NB4 (cell line): ENCODE measurements at regions not wholly inside any gene's neighbourhood (a gene's known extent, or its start where the extent isn't known, plus 50 kb on each side); places are given as distances from the start of the nearest gene placed in this dataset.

ENCODE experiments used
- DNase-seq: peaks from one replicate; pipeline ENCODE4 v3.0.0; 2010; ENCODE audit warnings: low read depth
- H3K4me3 ChIP-seq: one replicate; pipeline ENCODE4 v1.5.1; 2011; ENCODE audit warnings: mild to moderate bottlenecking, low read depth, low read length, moderate library complexity
- CTCF ChIP-seq: IDR thresholded peaks from one replicate; pipeline ENCODE4 v1.5.1; 2012; ENCODE audit warnings: low read depth, low read length
- MYC ChIP-seq: IDR thresholded peaks from 2 replicates; pipeline ENCODE4 v1.6.1; 2011; ENCODE audit warnings: low read depth, low read length
- POLR2A ChIP-seq: IDR thresholded peaks from 2 replicates; pipeline ENCODE4 v1.6.1; 2011; ENCODE audit warnings: mild to moderate bottlenecking; ENCODE audit not compliant: insufficient read length; ENCODE audit errors: extremely low read depth
- TF ChIP-seq, protein P1 (sequence below): IDR thresholded peaks from 2 replicates; pipeline ENCODE4 v1.6.1; 2011; ENCODE audit warnings: low read depth, low read length

DNA sequence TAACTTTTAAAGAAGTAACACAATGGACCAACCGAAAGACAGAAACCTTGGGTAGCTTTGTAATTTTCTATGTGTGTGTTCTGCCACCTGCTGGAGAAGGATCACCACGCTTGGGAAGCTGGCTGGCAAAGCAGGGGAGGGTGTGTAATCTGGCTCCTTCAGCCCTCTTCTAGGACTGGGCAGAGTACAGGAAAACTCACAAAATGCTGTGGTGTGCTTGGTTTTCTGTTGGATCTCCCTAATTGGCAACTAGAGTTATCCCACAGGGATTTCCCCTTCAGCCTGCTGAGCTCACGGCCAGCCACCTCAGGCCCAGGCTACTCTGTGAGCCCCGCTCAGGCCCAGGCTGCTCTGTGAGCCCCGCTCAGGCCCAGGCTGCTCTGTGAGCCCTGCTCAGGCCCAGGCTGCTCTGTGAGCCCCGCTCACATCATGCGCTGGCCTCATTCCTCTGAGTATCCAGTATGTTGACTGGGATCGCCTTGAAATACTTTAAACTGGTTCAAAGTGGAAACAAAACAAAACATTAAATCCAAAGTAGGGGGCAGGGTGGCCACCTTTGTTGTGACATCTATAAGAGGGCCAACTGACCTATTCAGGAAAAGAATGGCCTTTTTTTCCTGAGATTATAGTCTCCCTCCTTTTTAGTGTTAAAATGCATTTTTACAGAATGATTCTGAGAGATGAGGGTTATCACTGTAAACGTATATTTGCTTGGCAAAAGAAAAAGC lies 52.0 kb upstream of the RNU6-8 start:
- DNase-seq = peak; percentile 56
- no peak overlapping the region for H3K4me3 ChIP-seq
- peak; percentile 64 for TF ChIP-seq CTCF
- TF ChIP-seq, protein P1, sequence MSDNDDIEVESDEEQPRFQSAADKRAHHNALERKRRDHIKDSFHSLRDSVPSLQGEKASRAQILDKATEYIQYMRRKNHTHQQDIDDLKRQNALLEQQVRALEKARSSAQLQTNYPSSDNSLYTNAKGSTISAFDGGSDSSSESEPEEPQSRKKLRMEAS = no peak

DNA sequence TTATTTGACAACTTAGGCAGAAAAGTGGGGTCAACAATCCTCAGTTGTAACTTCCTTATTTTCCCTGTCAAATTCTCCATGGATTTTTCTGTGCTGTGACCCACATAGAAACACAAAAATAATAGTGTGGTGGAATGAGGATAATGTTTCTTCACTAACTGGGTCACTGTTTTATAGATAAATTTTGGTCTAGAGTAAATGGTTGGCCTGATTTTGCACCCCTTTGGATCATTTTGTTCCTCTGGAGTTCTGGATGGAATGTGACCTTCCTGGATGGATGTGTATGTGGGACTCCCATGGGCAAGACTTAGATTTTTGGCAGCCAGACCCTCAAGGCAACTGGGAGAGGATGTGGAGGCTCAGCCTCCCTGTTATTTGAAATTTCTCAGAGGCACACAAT lies 52.7 kb upstream of the RNU6-8 start:
- no peak overlapping the region for H3K4me3 ChIP-seq
- TF ChIP-seq POLR2A (no peak), CTCF (no peak), MYC (no peak)
- TF ChIP-seq, protein P1 = no peak

DNA sequence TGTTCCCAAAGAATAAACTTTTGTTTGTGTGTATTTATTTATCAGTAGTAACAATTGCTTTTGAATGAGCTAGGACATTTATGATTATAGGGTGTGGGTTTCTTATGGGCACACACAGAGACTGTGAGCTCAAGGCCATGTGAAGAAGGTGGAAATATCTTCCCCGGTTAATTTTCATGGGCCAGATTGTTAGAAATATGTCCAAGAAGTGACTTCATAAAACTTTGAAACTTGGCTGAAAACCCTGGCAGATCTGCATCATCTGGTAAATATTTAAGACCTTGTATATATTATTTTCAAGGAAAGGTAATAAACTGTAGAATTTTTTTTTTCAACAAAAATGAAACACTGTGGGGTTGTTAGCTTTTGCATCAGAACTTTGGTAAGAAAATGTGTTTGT lies 53.5 kb upstream of the RNU6-8 start:
- no peak for TF ChIP-seq CTCF
- TF ChIP-seq, protein P1 = no peak
- no peak overlapping the region for H3K4me3 ChIP-seq
- DNase-seq = no peak

More for the DNA sequence above, 52.7 kb upstream of the RNU6-8 start:
- DNase-seq = no peak

GRCh38 chr14:32258336-32258993 lies 55.4 kb upstream of the RNU6-8 start:
- DNase-seq = peak; percentile 15
- TF ChIP-seq POLR2A = no peak
- no peak for TF ChIP-seq CTCF
- no peak for TF ChIP-seq MYC
- TF ChIP-seq, protein P1 = no peak
- no peak overlapping the region for H3K4me3 ChIP-seq

GRCh38 chr14:32259368-32260013 lies 56.4 kb upstream of the RNU6-8 start:
- no peak; the same call in 1 of the 2 replicates for TF ChIP-seq MYC
- H3K4me3 ChIP-seq = no peak overlapping the region
- peak; percentile 57 for DNase-seq

GRCh38 chr14:32263939-32264567 lies 61.0 kb upstream of the RNU6-8 start:
- TF ChIP-seq POLR2A (no peak), CTCF (no peak), MYC (no peak)
- TF ChIP-seq, protein P1 = no peak
- no peak overlapping the region for H3K4me3 ChIP-seq
- no peak for DNase-seq
